ENCODE measurements at regions not wholly inside any gene's neighbourhood (a gene's known extent, or its start where the extent isn't known, plus 50 kb on each side); places are given as distances from the start of the nearest gene placed in this dataset.

DNA sequence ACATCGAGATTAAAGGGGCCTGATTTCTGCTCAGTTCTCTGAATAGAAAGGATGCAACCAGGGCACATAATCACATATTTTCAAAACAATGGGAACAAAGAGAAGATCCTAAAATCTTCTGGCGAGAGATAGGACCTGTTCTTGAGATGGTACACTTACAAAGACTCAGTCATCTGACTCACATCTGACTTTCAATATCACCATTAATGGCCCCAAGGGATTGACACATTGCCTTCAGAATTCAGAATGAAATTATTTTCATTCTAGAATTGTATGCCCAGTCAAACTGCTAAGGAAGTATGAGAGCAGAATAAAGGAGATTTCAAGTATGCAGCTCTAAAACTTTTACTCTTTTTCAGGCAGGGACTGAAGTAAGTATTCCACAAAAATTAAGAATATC is 240.7 kb upstream of the POU3F2 start:
- TF ChIP-seq, protein P1, sequence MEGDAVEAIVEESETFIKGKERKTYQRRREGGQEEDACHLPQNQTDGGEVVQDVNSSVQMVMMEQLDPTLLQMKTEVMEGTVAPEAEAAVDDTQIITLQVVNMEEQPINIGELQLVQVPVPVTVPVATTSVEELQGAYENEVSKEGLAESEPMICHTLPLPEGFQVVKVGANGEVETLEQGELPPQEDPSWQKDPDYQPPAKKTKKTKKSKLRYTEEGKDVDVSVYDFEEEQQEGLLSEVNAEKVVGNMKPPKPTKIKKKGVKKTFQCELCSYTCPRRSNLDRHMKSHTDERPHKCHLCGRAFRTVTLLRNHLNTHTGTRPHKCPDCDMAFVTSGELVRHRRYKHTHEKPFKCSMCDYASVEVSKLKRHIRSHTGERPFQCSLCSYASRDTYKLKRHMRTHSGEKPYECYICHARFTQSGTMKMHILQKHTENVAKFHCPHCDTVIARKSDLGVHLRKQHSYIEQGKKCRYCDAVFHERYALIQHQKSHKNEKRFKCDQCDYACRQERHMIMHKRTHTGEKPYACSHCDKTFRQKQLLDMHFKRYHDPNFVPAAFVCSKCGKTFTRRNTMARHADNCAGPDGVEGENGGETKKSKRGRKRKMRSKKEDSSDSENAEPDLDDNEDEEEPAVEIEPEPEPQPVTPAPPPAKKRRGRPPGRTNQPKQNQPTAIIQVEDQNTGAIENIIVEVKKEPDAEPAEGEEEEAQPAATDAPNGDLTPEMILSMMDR (IDR thresholded peaks at IDR 0.05; ENCODE audit: low read depth, low read length): no peak
- H3K4me3 ChIP-seq (ENCODE audit: low read depth, low read length): no peak overlapping the region

DNA sequence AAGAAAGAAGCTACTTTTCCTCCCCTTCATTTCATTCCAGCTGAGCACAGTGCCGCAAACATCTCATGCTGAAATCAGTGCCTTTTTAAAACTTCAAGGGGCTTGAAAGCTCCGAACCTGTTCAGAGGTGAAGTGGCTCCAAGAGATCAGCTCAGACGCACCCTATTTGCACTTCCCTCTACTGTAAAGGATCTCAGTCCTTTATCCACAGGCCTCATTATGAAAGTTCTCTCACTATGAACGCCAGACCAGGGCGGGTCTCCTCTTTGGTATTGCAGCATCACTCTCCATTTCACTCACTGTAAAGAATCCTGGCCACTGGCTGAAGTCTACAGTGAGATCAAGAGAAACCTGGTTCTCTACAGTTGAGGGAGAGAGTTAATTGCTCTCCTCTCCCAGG is 232.7 kb upstream of the POU3F2 start:
- no peak overlapping the region for H3K4me3 ChIP-seq (ENCODE audit: low read depth, low read length)
- TF ChIP-seq, protein P1 (IDR thresholded peaks at IDR 0.05; ENCODE audit: low read depth, low read length): no peak

DNA sequence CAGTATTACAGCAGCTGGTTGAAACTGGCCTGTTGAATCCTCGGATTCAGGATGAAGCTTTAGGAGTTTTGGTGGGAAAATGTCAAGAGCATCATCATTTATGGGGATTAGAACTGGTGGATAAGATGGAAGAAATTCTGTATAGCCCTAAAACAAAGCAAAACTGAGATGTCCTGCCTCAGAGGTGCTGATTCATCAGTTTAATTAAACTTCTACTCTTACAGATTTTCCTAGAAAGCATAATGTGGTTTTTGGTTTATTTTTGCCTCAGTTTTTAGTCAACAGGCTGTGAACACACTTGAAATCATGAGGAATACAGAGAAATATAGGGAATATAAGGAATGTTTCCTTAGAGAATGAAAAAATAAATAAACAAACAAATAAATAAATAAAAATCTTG is 228.7 kb upstream of the POU3F2 start:
- TF ChIP-seq, protein P1 (IDR thresholded peaks at IDR 0.05; ENCODE audit: low read depth, low read length): no peak

DNA sequence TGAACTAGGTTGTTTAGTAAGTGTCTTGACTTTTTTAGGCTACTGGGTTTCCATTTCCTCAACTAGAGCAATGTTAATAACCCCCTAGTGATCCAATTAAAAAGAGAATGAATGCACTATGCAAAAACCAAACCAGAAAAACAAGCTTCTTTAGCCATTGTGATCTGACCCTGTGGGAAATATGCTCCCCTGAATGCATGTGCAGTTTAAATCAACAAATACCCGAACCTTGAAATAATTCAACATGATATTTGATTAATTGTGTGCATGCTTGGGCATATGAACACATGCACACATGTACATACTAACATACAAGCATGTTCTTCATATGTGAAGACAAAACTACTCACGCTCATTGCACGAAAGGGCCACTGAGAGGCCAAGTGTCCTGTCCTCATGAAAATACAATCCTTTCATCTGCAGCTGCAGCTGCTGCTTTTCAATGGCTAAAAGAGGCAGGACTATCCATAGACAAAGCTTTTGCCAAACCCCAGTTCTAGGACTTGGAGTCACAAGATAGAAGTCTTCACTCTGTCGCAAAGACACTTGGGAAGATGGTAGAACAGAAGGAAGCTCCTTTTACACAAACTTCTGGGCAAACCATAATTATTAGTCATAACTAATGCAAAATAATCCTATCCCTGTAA is 207.1 kb upstream of the POU3F2 start:
- TF ChIP-seq, protein P1 (IDR thresholded peaks at IDR 0.05; ENCODE audit: low read depth, low read length): no peak
- H3K4me3 ChIP-seq (ENCODE audit: low read depth, low read length): no peak overlapping the region

More for the DNA sequence above, 228.7 kb upstream of the POU3F2 start:
- H3K4me3 ChIP-seq (ENCODE audit: low read depth, low read length): no peak overlapping the region

DNA sequence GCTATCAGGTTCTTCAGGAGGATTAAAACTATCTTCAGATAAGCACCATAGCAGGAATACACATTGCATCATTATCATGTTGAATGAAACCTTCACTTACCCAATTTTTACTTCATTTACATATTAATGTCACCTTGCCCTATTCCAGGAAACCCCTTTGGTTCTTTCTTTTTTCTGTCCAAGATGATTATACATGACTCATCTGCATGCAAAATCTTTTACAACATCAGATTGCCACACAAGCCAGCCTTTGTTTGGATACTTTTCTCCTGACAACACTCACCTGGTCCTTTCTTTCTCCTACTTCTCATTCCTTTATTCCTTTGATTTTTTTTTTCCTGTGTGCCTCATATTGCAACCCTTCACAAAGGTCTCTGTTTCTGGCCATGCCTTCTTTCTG is 200.5 kb upstream of the POU3F2 start:
- TF ChIP-seq, protein P1 (IDR thresholded peaks at IDR 0.05; ENCODE audit: low read depth, low read length): no peak
- no peak overlapping the region for H3K4me3 ChIP-seq (ENCODE audit: low read depth, low read length)

DNA sequence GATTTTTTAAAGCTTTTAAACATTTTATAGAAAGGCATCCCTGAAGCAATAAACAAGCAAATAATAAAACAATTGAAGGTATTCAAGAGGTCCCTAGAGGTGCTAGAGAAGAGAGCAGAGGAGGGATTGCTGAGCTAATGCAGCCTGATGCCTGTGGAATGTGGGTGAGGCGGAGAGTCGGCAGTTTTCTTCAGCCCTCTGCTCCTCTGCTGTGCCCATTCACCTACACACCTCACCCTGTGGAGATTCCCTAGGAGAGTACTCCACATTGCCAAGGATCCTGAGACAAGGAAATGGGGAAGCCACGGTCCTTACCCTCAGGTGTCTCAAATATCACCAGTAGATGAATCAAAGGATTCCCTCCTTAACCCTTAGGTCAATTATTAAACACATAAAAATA is 199.8 kb upstream of the POU3F2 start:
- H3K4me3 ChIP-seq (ENCODE audit: low read depth, low read length): no peak overlapping the region

DNA sequence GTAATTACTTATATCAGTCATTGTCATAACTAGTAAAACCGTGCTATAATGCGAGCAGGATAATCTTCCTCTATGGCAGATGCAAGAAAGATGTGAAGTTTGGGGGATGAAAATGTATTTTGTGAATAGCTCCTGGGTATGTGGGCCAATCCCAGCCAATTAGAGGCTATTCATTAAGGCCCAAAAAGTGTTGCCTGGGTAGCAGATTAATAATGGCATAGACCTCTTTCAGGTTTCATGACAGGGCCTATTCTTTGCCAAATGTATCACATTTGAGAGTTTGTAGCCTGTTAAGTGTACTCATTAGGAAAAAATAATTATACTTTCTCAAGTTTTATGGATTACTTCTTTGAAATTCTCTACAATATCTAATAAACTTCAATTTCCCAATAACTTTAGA is 199.2 kb upstream of the POU3F2 start:
- H3K4me3 ChIP-seq (ENCODE audit: low read depth, low read length): no peak overlapping the region
- TF ChIP-seq, protein P1 (IDR thresholded peaks at IDR 0.05; ENCODE audit: low read depth, low read length): no peak

More for the DNA sequence above, 199.8 kb upstream of the POU3F2 start:
- TF ChIP-seq, protein P1 (IDR thresholded peaks at IDR 0.05; ENCODE audit: low read depth, low read length): no peak

Measured in WI38 (cell line).